OCI-LY3 (cell line): ENCODE measurements at regions not wholly inside any gene's neighbourhood (a gene's known extent, or its start where the extent isn't known, plus 50 kb on each side); places are given as distances from the start of the nearest gene placed in this dataset.

Experiments
- H2AFZ ChIP-seq: fragments of 200-600, 300-600 bp; shearing (Covaris generic); 2 replicates; pipeline ENCODE4 v1.6.0; 2014; ENCODE audit warnings: antibody characterized with exemption, low read depth, low read length
- H3K27ac ChIP-seq: fragments of 200-600, 300-600 bp; sonication (generic); 2 replicates; pipeline ENCODE4 v1.5.1; 2014; ENCODE audit warnings: mild to moderate bottlenecking, low read length, moderate library complexity, mixed read lengths
- H3K27me3 ChIP-seq: fragments of 200-600, 300-600 bp; sonication (generic); 2 replicates; pipeline ENCODE4 v1.6.1; 2014; ENCODE audit warnings: low read depth, low read length, mixed read lengths
- H3K36me3 ChIP-seq: fragments of 200-600, 300-600 bp; sonication (generic); replicated peaks from 2 replicates; pipeline ENCODE3; 2014; ENCODE audit warnings: low read depth, low read length, mixed read lengths
- H3K4me1 ChIP-seq: fragments of 300-600, 200-600 bp; sonication (generic); 2 replicates; pipeline ENCODE4 v1.6.1; 2014; ENCODE audit warnings: low read length, mixed read lengths
- H3K4me2 ChIP-seq: fragments of 200-600, 300-600 bp; sonication (generic); 2 replicates; pipeline ENCODE4 v1.6.1; 2014; ENCODE audit warnings: low read length, mixed read lengths
- H3K4me3 ChIP-seq: fragments of 300-600, 200-600 bp; sonication (generic); 2 replicates; pipeline ENCODE4 v1.5.1; 2014; ENCODE audit warnings: antibody characterized with exemption, mild to moderate bottlenecking, low read length, moderate library complexity
- H3K79me2 ChIP-seq: fragments of 300-600, 200-600 bp; shearing (Covaris generic); 2 replicates; pipeline ENCODE4 v1.6.1; 2014; ENCODE audit warnings: mild to moderate bottlenecking, low read length, mixed read lengths
- H3K9ac ChIP-seq: fragments of 300-600, 200-600 bp; shearing (Covaris generic); 2 replicates; pipeline ENCODE4 v1.6.0; 2014; ENCODE audit warnings: mild to moderate bottlenecking, low read length, moderate library complexity
- H3K9me3 ChIP-seq: fragments of 200-600, 300-600 bp; shearing (Covaris generic); 2 replicates; pipeline ENCODE4 v1.6.1; 2014; ENCODE audit warnings: low read length, mixed read lengths; ENCODE audit not compliant: insufficient read depth
- H4K20me1 ChIP-seq: fragments of 200-600, 300-600 bp; sonication (generic); 2 replicates; pipeline ENCODE4 v1.6.1; 2016; ENCODE audit warnings: low read length, mixed read lengths; ENCODE audit not compliant: insufficient read depth
- EZH2phosphoT487 ChIP-seq: fragments of 200-600 bp; shearing (Covaris generic); IDR thresholded peaks from 2 replicates; pipeline ENCODE4 v1.6.1; 2018; ENCODE audit warnings: antibody characterized with exemption, mixed run types, low read depth
- TF ChIP-seq, protein P1 (sequence below): fragments of 200-600, 300-600 bp; sonication (generic); IDR thresholded peaks from 2 replicates; pipeline ENCODE4 v1.5.1; 2014; ENCODE audit warnings: antibody characterized with exemption, low read length, low read depth

DNA sequence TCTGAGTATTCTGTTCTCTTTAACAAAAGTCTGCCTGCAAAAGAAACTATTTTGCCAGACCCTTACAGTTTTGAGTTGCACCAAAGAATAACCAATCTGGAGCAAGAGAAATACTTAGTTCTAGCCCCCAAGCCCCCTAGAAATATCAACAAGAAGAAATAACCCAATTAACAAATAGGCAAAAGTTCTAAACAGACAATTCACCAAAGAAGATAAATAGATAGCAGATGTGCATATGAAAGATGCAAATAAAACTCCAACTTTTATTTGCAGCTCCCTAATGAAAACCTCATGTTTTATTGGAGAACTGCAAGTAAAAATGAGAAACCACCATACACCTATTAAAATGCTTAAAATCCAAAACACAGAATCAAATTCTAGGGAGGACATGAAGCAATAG lies 1308.0 kb downstream of the CDH11 start:
- no peaks in the 10 kb centered on the region for H3K79me2 ChIP-seq
- no peak overlapping the region for H2AFZ ChIP-seq
- no peaks in the 10 kb centered on the region for H3K4me1 ChIP-seq
- H4K20me1 ChIP-seq, result no peaks in the 10 kb centered on the region
- H3K27me3 ChIP-seq, result no peaks in the 10 kb centered on the region
- H3K9ac ChIP-seq, result no peak overlapping the region
- no peak overlapping the region for H3K4me2 ChIP-seq
- TF ChIP-seq, protein P1, sequence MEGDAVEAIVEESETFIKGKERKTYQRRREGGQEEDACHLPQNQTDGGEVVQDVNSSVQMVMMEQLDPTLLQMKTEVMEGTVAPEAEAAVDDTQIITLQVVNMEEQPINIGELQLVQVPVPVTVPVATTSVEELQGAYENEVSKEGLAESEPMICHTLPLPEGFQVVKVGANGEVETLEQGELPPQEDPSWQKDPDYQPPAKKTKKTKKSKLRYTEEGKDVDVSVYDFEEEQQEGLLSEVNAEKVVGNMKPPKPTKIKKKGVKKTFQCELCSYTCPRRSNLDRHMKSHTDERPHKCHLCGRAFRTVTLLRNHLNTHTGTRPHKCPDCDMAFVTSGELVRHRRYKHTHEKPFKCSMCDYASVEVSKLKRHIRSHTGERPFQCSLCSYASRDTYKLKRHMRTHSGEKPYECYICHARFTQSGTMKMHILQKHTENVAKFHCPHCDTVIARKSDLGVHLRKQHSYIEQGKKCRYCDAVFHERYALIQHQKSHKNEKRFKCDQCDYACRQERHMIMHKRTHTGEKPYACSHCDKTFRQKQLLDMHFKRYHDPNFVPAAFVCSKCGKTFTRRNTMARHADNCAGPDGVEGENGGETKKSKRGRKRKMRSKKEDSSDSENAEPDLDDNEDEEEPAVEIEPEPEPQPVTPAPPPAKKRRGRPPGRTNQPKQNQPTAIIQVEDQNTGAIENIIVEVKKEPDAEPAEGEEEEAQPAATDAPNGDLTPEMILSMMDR, result no peak
- TF ChIP-seq EZH2phosphoT487, result no peak
- H3K9me3 ChIP-seq, result no peaks in the 10 kb centered on the region
- H3K36me3 ChIP-seq, result no peaks in the 10 kb centered on the region
- H3K27ac ChIP-seq, result no peak overlapping the region
- no peak overlapping the region for H3K4me3 ChIP-seq

DNA sequence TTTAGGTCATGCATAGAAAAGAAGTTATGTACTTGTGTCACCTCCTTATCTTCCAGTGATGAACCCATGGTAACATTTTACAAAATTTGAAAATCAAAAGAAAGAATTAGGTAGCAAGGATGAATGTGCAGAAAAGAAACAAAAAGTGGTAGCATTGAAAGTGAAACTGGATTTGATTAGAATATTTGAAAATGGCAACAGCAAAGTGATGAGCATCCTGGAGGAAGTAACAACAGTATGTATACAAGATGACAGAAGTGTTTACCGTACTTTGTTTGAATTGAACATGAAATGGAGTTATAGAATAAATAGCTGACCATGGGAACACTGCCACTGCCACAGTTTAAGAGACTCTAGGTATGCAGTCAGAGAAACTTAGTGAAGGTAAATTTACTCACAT lies 1313.1 kb downstream of the CDH11 start:
- no peak overlapping the region for H3K4me2 ChIP-seq
- no peak overlapping the region for H2AFZ ChIP-seq
- no peaks in the 10 kb centered on the region for H4K20me1 ChIP-seq
- no peaks in the 10 kb centered on the region for H3K4me1 ChIP-seq
- H3K9ac ChIP-seq, result no peak overlapping the region
- no peaks in the 10 kb centered on the region for H3K79me2 ChIP-seq
- H3K9me3 ChIP-seq, result no peaks in the 10 kb centered on the region
- TF ChIP-seq, protein P1, result no peak
- no peak for TF ChIP-seq EZH2phosphoT487
- no peak overlapping the region for H3K27ac ChIP-seq
- no peaks in the 10 kb centered on the region for H3K36me3 ChIP-seq
- no peak overlapping the region for H3K4me3 ChIP-seq
- no peaks in the 10 kb centered on the region for H3K27me3 ChIP-seq

DNA sequence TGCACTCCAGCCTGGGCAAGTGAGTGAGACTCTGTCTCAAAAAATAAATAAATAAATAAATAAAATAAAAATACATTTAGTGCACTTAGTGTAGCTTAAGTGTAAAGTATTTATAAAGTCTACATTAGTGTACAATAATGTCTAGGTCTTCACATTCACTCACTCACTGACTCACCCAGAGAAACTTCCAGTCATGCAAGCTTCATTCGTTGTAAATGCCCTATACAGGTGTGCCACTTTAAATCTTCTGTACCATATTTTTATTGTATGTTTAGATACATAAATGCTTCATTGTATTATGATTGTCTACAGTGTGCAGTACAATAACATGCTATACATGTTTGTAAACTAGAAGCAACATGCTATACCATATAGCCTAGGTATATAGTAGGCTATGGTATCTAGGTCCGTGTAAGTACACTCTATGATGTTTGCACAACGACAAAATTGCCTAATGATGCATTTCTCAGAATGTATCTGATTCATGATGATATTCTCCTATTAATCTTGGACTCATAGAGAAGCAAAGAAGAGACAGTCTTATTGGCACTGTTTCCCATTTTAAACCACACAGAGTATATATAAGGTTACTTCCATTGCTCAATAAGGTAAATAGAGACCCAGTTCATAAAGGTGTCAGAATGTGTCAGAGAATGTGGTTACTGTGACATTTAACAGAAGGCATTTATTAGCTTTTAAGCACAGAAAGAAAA lies 1314.9 kb downstream of the CDH11 start:
- Histone ChIP-seq H2AFZ (no peak overlapping the region), H3K27ac (no peak overlapping the region), H3K9me3 (no peaks in the 10 kb centered on the region), H3K4me3 (no peak overlapping the region), H3K9ac (no peak overlapping the region), H3K4me1 (no peaks in the 10 kb centered on the region), H3K4me2 (no peak overlapping the region), H3K36me3 (no peaks in the 10 kb centered on the region), H3K27me3 (no peaks in the 10 kb centered on the region), H3K79me2 (no peaks in the 10 kb centered on the region), H4K20me1 (no peaks in the 10 kb centered on the region)
- TF ChIP-seq, protein P1, result no peak
- no peak for TF ChIP-seq EZH2phosphoT487

DNA sequence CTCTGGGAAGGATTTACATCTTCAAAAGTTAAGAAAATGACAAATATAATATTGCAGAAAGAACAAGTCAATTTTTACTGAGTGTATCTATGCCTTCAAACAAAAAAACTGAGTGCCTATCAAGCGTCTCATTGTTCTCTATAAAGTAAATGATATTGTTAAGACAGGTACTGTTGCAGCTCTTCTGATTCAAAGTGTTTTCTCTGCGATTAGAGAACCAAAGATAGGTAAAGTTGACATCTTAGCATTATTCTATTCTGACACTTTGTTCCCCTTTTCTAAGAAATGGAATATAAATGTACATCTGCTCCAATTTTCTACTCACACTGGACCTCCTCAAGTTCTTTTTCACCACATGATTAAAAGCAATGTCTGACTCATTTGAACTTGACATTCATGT lies 1317.7 kb downstream of the CDH11 start:
- TF ChIP-seq, protein P1, result no peak
- no peak for TF ChIP-seq EZH2phosphoT487
- no peaks in the 10 kb centered on the region for H3K4me1 ChIP-seq
- H3K4me2 ChIP-seq, result no peak overlapping the region

More for the DNA sequence above, 1317.7 kb downstream of the CDH11 start:
- Histone ChIP-seq H4K20me1 (no peaks in the 10 kb centered on the region), H3K27ac (no peak overlapping the region), H3K36me3 (no peaks in the 10 kb centered on the region), H3K79me2 (no peaks in the 10 kb centered on the region), H2AFZ (no peak overlapping the region), H3K27me3 (no peaks in the 10 kb centered on the region), H3K9me3 (no peaks in the 10 kb centered on the region), H3K9ac (no peak overlapping the region), H3K4me3 (no peak overlapping the region)
